ENCODE measurements at regions not wholly inside any gene's neighbourhood (a gene's known extent, or its start where the extent isn't known, plus 50 kb on each side); places are given as distances from the start of the nearest gene placed in this dataset.

DNA sequence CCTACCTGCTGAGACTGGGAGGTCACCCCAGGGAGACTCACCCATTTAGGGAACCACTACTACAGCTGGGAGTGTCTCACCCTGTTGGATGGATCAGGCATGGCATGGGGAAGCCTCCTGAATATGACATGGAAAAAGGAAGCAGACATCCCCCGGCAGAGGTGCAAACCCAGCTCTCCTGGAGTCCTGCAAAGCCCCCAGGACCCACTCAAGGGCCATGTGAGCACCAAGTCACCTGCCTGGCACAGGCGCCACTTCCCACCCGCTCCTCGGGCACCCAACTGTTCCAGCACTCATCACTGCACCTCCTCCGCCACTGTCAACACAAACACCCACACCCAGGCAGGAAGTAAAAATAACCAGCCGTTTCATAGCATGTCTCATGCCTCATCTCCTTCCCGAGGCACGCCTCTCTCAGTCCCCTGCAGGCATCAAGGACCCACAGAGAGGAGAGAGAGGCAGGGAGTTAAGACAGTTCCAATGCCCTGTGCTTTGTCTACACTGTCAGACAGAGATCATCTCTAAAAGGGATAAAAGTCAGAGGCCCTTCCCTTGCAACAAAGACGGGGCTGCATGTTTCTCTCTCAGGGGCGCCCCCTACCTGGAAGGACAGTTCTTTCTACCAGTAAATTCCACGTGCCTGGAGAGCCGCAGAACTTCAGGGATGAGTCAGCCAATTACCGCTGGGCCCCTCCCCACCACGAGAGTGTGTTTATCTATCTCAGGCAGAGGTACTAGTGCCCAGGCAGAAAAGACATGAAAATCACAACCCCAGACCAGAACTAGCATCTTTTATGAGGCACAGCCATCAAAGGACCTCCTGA is 150.1 kb upstream of the SOD1 start:
- peaks cover 23% of the 10 kb centered on the region for H3K36me3 Mint-ChIP-seq
- DNase-seq (ENCODE audit: low spot score) = peak; percentile 38
- H3K4me2 ChIP-seq = no peak overlapping the region
- H3F3A ChIP-seq (ENCODE audit: low read depth) = no peaks in the 10 kb centered on the region
- H3K27ac Mint-ChIP-seq = peak overlapping the region; percentile 90
- no peak overlapping the region for H2AFZ ChIP-seq (replicated peaks)
- no peak overlapping the region for H3K9ac ChIP-seq
- TF ChIP-seq CTCF (IDR thresholded peaks at IDR 0.05) = peak; percentile 47
- no peak for TF ChIP-seq EZH2phosphoT487 (IDR thresholded peaks at IDR 0.05)
- no peak for TF ChIP-seq EZH2 (IDR thresholded peaks at IDR 0.05)
- H3K4me1 Mint-ChIP-seq = peaks cover 29% of the 10 kb centered on the region
- no peak overlapping the region for H3K27ac ChIP-seq
- no peak overlapping the region for H3K4me3 ChIP-seq
- no peaks in the 10 kb centered on the region for H3K36me3 ChIP-seq
- H3K9me3 ChIP-seq (ENCODE audit: low read depth) = no peaks in the 10 kb centered on the region
- no peak overlapping the region for H3K4me3 Mint-ChIP-seq
- H3K27me3 Mint-ChIP-seq (ENCODE audit: insufficient read depth, low read depth) = no peaks in the 10 kb centered on the region
- H3K79me2 ChIP-seq (ENCODE audit: low read depth) = peaks cover 82% of the 10 kb centered on the region
- H3K4me1 ChIP-seq = peaks cover 7% of the 10 kb centered on the region
- H4K20me1 ChIP-seq (ENCODE audit: low read depth) = peaks cover 50% of the 10 kb centered on the region
- peaks cover 2% of the 10 kb centered on the region for H3K9me3 Mint-ChIP-seq
- no peaks in the 10 kb centered on the region for H3K27me3 ChIP-seq

DNA sequence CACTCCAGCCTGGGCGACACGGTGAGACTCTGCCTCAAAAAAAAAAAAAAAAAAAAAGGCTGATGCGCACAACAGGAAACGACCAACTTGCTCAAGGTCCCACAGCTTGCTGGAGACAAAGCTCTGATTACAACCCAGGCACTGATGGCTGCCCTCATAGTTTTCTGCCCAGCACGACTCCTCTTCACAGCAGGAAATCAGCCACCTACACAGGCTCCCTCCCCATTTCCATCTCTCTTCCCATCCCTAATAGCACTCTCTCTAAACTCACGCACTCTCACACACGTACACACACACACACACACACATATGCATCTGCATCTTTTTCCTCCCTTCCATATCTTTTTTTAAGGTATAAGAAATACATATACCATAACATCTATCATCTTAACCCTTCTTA is 153.5 kb upstream of the SOD1 start:
- Histone ChIP-seq H3K9ac (no peak overlapping the region), H3K36me3 (no peaks in the 10 kb centered on the region), H3K4me3 (no peak overlapping the region), H3K9me3 (ENCODE audit: low read depth) (no peaks in the 10 kb centered on the region), H2AFZ (replicated peaks) (no peak overlapping the region), H3K79me2 (ENCODE audit: low read depth) (peaks cover 59% of the 10 kb centered on the region), H3F3A (ENCODE audit: low read depth) (no peaks in the 10 kb centered on the region), H3K4me2 (no peak overlapping the region), H3K4me1 (no peaks in the 10 kb centered on the region), H4K20me1 (ENCODE audit: low read depth) (peaks cover 50% of the 10 kb centered on the region), H3K27me3 (no peaks in the 10 kb centered on the region), H3K27ac (no peak overlapping the region)
- Mint-ChIP-seq H3K4me1 (peaks cover 28% of the 10 kb centered on the region), H3K27ac (no peak overlapping the region), H3K9me3 (peaks cover 2% of the 10 kb centered on the region), H3K36me3 (peaks cover 36% of the 10 kb centered on the region), H3K27me3 (ENCODE audit: insufficient read depth, low read depth) (no peaks in the 10 kb centered on the region), H3K4me3 (no peak overlapping the region)
- no peak for TF ChIP-seq CTCF (IDR thresholded peaks at IDR 0.05)
- no peak for TF ChIP-seq EZH2 (IDR thresholded peaks at IDR 0.05)
- no peak for TF ChIP-seq EZH2phosphoT487 (IDR thresholded peaks at IDR 0.05)
- DNase-seq (ENCODE audit: low spot score) = no peak

GRCh38 chr21:31503939-31504338 is 155.6 kb upstream of the SOD1 start:
- H2AFZ ChIP-seq (replicated peaks) = no peak overlapping the region
- H3K36me3 ChIP-seq = no peaks in the 10 kb centered on the region
- no peaks in the 10 kb centered on the region for H3K4me1 ChIP-seq
- peaks cover 36% of the 10 kb centered on the region for H3K36me3 Mint-ChIP-seq
- H3K9ac ChIP-seq = no peak overlapping the region
- H4K20me1 ChIP-seq (ENCODE audit: low read depth) = peaks cover 45% of the 10 kb centered on the region
- H3K9me3 ChIP-seq (ENCODE audit: low read depth) = no peaks in the 10 kb centered on the region
- no peak overlapping the region for H3K4me2 ChIP-seq
- no peak overlapping the region for H3K27ac Mint-ChIP-seq
- H3K9me3 Mint-ChIP-seq = peaks cover 2% of the 10 kb centered on the region
- no peak overlapping the region for H3K4me3 Mint-ChIP-seq
- no peaks in the 10 kb centered on the region for H3F3A ChIP-seq (ENCODE audit: low read depth)
- H3K4me3 ChIP-seq = no peak overlapping the region
- TF ChIP-seq EZH2phosphoT487 (IDR thresholded peaks at IDR 0.05) (no peak), EZH2 (IDR thresholded peaks at IDR 0.05) (no peak), CTCF (IDR thresholded peaks at IDR 0.05) (no peak)
- peaks cover 5% of the 10 kb centered on the region for H3K27me3 Mint-ChIP-seq (ENCODE audit: insufficient read depth, low read depth)
- H3K4me1 Mint-ChIP-seq = peaks cover 24% of the 10 kb centered on the region
- no peak overlapping the region for H3K27ac ChIP-seq
- no peaks in the 10 kb centered on the region for H3K27me3 ChIP-seq
- peaks cover 48% of the 10 kb centered on the region for H3K79me2 ChIP-seq (ENCODE audit: low read depth)
- no peak for DNase-seq (ENCODE audit: low spot score)
